GM18868 (cell line): ENCODE measurements at regions not wholly inside any gene's neighbourhood (a gene's known extent, or its start where the extent isn't known, plus 50 kb on each side); places are given as distances from the start of the nearest gene placed in this dataset.

Experiments used
- ATAC-seq: cut with Tn5 transposase; IDR thresholded peaks from one replicate; pipeline ENCODE4 v1.9.1; 2021; ENCODE audit warnings: mild to moderate bottlenecking, moderate library complexity; ENCODE audit not compliant: unreplicated experiment

DNA sequence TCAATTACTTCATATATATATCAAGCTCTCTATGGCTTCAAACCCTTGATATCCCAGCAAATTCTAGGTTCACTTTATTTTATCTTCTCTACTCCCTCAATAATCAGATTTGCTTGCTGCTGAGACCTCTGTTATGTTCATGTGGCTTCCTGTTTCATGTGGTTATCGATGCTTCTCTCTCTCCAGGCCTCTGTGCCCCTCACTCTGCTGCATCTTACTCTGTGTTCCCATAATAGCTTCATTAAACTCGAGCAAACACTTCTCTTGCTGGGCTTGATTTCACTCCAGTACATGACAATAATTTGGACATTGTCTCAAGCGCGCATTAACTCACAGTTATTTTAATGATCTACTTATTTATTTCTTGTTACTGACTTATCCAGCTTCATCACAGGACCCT is 798.8 kb downstream of the CDH9 start:
- ATAC-seq: no peak

GRCh38 chr5:26237489-26237888 is 800.9 kb downstream of the CDH9 start:
- no peak for ATAC-seq

DNA sequence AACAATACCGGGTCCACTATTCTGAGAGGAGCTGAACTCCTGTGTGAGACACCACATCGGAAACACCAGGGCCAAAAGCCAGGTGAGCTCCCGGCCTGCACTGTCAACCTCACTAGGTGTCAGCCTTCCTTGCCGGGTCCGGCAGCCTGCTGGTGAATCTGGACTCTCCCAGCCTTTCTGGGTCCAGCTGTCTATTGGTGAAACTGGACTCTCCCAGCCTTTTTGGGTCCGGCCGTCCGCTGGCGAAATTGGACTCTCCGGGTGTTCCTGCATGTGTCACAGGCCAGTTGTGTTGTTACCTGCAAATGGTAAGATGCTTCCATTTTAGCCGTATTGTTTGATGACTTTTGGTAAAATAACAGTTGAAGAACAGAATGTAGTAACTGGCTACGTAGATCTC is 801.5 kb downstream of the CDH9 start:
- no peak for ATAC-seq

DNA sequence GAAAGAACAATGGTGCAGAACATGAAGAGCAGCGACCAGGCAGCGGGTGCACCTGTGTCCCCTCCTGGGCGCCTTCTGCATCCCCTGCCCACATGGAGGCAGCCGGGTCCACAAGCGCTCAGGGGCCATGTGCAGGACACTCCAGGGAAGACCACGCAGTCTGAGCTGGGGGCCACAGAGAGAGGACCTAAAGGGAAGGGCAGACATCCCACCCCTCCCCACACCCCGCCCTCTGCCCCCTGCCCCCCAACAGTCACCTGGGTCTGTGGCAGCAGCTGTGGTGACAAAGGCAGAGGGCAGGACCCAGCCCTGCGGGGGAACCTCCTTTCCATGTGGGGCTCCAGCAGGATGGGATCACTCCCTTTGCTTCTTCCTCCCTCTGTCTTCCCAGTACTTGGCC is 805.7 kb downstream of the CDH9 start:
- no peak for ATAC-seq

- ATAC-seq: no peak
Observed at GRCh38 chr5:26231316-26231715, 807.1 kb downstream of the CDH9 start.

- no peak for ATAC-seq
Observed at GRCh38 chr5:26229848-26230247, 808.5 kb downstream of the CDH9 start.

GRCh38 chr5:26227245-26227644 is 811.1 kb downstream of the CDH9 start:
- no peak for ATAC-seq

DNA sequence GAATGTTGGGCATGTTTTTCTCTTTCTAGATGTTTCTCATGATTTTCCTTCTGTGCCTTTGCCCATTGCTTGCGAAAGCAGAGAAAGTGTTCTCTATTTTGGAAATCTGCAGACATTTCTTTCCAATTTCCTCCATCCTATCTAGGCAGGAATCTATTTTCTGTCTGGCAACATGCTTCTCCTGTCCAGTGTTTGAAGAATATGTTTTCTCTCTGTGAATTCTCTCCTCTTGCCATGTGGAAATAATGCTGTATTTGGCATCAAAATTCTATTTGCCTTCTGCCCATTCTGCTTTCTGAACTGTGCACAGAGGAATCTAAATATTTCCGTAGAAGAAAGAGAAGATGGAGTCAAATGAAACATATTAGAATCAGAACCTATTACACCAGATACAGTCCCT is 833.3 kb downstream of the CDH9 start:
- no peak for ATAC-seq

DNA sequence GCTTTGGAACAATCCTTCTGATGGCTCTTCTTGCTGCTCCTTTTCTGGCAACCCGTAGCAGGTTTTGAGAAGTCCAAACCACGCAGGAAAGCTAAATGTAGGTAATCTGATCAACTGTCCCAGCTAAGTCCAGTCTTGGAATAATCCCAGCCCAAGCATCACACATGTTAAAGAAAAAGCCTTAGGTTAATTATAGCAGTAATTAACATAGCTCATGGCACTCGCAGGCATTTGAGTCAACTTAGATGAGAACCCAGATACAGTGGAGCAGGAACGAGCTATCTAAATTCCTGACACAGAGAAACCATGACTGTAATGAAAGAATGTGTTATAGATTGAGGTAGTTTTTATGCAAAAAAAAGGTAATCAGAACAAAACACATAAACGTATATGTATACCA is 844.8 kb downstream of the CDH9 start:
- ATAC-seq: no peak

DNA sequence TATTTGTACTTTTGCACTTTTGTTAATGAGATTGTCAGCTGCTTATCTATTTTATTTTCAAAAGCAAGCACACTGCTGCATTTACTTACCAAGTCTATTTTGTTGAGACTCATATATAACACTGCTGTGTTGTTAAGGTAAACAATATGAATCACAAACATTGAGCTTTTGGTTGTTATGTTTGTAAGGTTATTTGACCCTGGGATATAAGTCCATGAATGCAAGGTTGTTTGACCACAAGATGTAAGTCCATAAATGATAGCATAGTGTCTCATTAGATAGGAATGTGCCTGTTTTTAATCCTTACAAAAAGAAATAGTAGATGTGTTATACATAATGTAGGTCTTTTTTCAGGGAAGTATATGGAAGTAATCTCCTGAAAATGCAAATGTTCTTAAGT is 845.9 kb downstream of the CDH9 start:
- ATAC-seq: no peak

GRCh38 chr5:26181582-26181981 is 856.8 kb downstream of the CDH9 start:
- no peak for ATAC-seq

GRCh38 chr5:26148569-26149107 is 889.7 kb downstream of the CDH9 start:
- no peak for ATAC-seq

DNA sequence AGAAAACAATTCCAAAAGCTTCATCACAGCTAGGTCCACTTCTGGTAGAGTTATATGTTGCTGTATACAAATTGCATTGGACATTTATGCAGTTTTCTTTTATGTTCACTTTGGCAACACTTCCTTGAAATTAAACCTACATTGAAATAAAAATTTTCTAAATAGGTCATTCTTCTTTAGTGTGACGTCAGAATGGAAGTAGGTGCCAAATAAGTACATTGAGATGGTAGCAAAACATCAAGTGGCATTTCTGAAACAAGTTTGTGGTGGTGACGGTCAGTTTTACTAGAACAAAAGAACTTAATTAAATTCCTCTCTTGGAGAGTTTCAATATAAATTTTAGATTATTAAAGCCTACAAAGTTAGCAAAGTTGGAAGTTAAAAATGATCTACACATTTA is 895.1 kb downstream of the CDH9 start:
- no peak for ATAC-seq

DNA sequence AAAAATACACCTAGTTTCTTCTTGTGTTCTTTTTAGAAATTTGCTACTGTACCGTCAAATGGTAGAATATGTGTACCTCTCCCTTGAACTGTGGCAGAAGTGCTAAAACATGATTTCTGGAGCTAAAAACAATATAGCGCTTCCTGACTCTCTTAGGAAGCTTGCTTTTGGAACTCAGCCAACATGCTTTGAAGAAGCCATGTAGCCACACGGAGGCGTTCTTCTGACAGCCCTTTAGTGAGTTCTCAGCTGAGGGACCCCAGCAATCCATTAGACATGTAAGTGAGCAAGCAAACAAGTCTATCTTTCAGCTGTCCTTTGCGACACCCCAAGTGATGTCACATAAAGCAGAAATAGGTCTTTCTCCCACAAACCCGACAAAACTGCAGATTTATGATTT is 917.0 kb downstream of the CDH9 start:
- no peak for ATAC-seq

- no peak for ATAC-seq
Observed at GRCh38 chr5:26104175-26104574, 934.2 kb downstream of the CDH9 start.

DNA sequence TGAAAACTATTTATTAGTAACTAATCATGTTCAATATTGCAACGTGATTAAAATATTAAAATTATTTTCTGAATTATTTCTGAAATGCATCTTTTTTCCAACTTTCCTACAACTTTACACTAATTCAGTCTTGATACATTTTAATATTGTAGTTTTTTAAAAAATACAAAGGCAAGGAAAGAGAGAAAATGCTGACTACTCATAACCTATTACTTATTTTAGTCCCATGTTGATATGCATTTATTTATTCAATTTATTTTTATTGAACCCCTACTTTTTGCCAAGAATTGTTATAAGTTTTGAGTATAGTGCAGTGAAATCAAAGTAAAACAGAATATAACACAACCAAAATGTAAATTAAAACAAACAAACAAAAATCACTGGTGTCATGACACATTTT is 978.2 kb downstream of the CDH9 start:
- no peak for ATAC-seq

DNA sequence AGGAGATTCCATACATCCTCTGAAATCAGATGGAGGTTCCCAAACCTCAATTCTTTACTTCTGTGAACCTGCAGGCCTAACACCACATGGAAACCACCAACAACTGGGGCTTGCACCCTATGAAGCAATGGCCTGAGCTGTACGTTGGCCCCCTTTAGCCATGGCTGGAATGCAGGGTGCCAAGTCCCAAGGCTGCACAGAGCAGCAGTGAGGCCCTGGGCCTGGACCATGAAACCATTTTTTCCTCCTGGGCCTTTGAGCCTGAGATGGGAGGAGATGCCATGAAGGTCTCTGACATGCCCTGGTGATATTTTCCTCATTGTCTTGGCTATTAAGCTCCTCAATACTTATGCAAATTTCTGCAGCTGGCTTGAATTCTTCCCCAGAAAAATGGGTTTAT is 983.8 kb downstream of the CDH9 start:
- ATAC-seq: no peak

DNA sequence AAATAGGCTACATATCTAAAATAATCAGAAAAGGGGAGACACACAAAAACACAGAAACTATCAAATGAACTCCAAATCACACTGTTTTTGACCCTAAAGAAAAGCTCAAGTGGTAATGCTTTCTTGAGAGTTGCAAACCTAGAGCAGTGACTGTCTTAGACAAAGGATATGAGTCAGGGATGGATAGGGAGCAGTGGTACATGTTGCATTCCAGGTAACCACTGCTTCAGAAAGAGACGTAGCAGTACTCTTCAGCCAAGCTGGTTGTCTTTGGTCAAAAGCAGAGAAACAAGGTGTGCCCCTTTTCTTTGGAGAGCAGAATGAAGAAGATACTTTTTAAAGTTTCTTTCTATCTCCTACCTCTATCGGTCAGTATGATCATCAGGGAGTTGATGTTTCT is 1003.6 kb downstream of the CDH9 start:
- ATAC-seq: no peak

DNA sequence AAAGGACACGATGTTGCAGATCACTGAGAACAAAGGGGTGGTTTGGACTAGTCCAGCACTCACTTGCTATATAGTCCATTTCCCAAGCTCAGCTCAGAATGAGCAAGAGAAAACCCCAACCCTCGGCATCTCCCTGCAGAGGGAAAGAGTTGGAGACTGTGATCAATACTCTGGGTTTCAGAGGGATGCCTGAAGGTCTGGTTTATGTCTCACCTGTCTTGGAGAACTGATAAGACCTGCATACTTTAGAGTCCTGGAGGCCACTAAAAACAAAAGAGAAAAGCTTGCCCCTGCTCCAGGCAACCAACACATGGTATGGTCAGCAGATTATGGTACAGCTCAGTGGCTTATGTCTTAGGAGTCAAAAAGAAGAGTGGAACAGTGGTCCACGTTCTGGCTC is 1006.9 kb downstream of the CDH9 start:
- ATAC-seq: no peak

DNA sequence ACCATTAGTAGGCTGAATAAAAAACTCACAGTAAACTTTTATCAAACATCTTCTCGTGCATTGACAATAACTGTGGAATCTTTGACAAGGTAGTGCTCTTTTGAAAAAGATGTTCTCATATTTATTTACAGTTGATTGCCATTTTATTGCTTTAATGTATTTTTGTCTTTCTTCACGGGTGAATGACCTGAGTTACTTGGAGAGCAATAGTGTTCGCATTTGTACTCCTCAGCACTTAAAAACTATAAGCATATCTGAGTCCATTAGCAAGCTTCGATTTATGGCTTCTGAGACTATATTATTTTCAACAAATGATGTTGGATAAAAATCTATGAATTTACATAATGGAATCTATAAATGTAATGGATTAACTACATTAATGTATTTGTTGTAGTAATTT is 1012.3 kb downstream of the CDH9 start:
- ATAC-seq: no peak

- no peak for ATAC-seq
Observed at GRCh38 chr5:26024774-26025173, 1013.6 kb downstream of the CDH9 start.

DNA sequence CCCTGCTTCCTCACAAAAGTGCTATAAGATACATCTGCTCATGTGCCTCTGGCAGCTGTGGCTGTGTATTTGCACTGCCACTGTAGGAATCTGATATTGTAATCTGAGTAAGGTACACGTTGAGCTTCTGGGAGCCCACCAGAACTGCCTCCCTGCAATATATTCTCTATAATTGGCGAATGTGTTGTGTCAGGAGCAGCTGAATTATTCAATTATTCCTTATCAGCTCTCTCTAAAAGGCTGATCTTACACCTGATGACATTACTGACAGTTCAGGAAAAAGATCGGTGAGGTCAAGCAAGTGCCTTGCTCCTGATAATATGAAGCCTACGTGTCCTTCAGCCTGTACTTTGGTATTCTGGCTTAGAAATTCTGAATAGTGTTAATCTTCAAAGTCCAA is 1015.0 kb downstream of the CDH9 start:
- no peak for ATAC-seq

GRCh38 chr5:26014206-26014605 is 1024.2 kb downstream of the CDH9 start:
- no peak for ATAC-seq

DNA sequence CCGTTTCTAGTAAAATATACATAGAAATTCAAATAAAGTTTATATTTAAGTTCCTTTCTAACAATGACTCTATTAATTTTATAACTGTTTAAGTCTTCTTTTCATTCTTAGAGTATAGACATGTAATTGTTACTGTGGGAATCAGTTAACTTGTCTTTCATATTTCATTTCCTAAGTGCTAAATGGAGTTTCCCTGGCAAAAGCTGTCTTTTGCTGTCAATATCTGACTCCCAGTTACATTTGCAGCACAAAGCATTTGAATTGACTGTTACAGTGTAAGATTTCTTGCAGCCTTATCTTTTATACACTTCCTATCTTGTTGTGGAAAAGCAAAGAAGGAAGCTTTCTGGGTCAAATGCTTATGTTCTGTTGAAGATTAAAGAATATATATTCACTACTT is 1026.3 kb downstream of the CDH9 start:
- no peak for ATAC-seq
